CD4-positive, alpha-beta memory T cell (primary cell): ENCODE measurements at regions not wholly inside any gene's neighbourhood (a gene's known extent, or its start where the extent isn't known, plus 50 kb on each side); places are given as distances from the start of the nearest gene placed in this dataset.
A peak's percentile ranks its signal among the peaks of the same experiment; 100 is the strongest.

Experiments used
- CTCF ChIA-PET: fragments of 350-600 bp; sonication (Branson Sonifier 250); formaldehyde crosslinking; loops from one replicate; lab custom pipeline; 2021; ENCODE audit warnings: inconsistent platforms; ENCODE audit not compliant: partially characterized antibody; lab: Charles Lee
- POLR2A ChIA-PET: fragments of 350-600 bp; sonication (Branson Sonifier 250); formaldehyde crosslinking; loops from one replicate; lab custom pipeline; 2021; ENCODE audit not compliant: partially characterized antibody; lab: Charles Lee
- DNase-seq, 5 donors: peaks; one replicate each; pipeline versions ENCODE4 v3.0.0 to v3.0.0-alpha.2; 2020 to 2022; ENCODE audit warnings: mixed read lengths in 1 of 5
- H3K27ac ChIP-seq: one replicate; pipeline ENCODE4 v1.7.0; 2013; ENCODE audit warnings: low read depth, low read length
- H3K27me3 ChIP-seq: 2 replicates; pipeline ENCODE4 v1.7.0; 2013; ENCODE audit warnings: mild to moderate bottlenecking, low read length, moderate library complexity; ENCODE audit not compliant: insufficient read depth
- H3K36me3 ChIP-seq: 2 replicates; pipeline ENCODE4 v1.7.0; 2013; ENCODE audit warnings: mild to moderate bottlenecking, low read length, moderate library complexity; ENCODE audit not compliant: insufficient read depth
- H3K4me1 ChIP-seq: 2 replicates; pipeline ENCODE4 v1.7.0; 2013; ENCODE audit warnings: mild to moderate bottlenecking, low read length, moderate library complexity; ENCODE audit not compliant: insufficient read depth
- H3K4me3 ChIP-seq, 2 donors: one replicate each; pipeline ENCODE4 v1.7.0; 2013; ENCODE audit warnings: low read length in 2 of 2, mild to moderate bottlenecking in 1 of 2
- H3K9me3 ChIP-seq, 2 donors: one replicate each; pipeline ENCODE4 v1.7.0; 2013; ENCODE audit warnings: low read length in 2 of 2, control low read depth in 1 of 2; ENCODE audit not compliant: control insufficient read depth in 1 of 2
- H3K27ac Mint-ChIP-seq, 7 donors: one replicate each; pipeline ENCODE4 v1.8.0; 2020 to 2021; ENCODE audit warnings: mixed read lengths in 7 of 7, mild to moderate bottlenecking in 6 of 7, inconsistent platforms in 3 of 7, moderate library complexity in 3 of 7
- H3K27me3 Mint-ChIP-seq, 2 donors: one replicate each; pipeline ENCODE4 v1.8.0; 2020 to 2021; ENCODE audit warnings: mixed read lengths in 2 of 2
- H3K36me3 Mint-ChIP-seq, 2 donors: one replicate each; pipeline ENCODE4 v1.8.0; 2020 to 2021; ENCODE audit warnings: mixed read lengths in 2 of 2, inconsistent platforms in 1 of 2, mild to moderate bottlenecking in 1 of 2
- H3K4me1 Mint-ChIP-seq, 4 donors: one replicate each; pipeline ENCODE4 v1.8.0; 2020 to 2021; ENCODE audit warnings: mixed read lengths in 4 of 4, mild to moderate bottlenecking in 1 of 4
- H3K4me3 Mint-ChIP-seq, 8 donors: one replicate each; pipeline ENCODE4 v1.8.0; 2020 to 2021; ENCODE audit warnings: mixed read lengths in 8 of 8, mild to moderate bottlenecking in 7 of 8, moderate library complexity in 6 of 8, inconsistent platforms in 3 of 8
- H3K9me3 Mint-ChIP-seq, 8 donors: one replicate each; pipeline ENCODE4 v1.8.0; 2020 to 2021; ENCODE audit warnings: mixed read lengths in 8 of 8, mild to moderate bottlenecking in 5 of 8, inconsistent platforms in 3 of 8, moderate library complexity in 1 of 8
- intact Hi-C: fragments of 100-400 bp; cut with micrococcal nuclease; formaldehyde crosslinking; loops from one replicate; pipeline ENCODE4 v1.15.1; 2023

DNA sequence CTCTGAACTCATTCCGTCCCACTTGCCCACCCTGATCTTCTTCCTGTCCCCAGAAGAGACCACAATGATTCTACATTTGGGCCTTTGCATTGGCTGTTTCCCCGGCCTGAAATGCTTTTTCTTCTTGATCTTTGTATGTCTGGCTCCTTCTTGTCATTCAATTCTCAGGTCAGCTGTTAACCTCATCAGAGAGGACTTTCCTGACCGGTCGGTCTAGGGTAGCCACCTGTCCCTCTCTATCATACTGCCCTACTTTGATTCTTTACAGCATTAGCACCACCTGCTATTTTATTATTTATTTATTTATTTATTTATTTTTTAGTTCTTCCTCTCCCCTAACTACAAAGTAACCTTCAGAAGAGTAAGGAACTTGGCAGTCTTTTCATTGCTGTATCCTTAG lies 84.3 kb downstream of the DYRK2 start:
- H3K4me1 Mint-ChIP-seq, result peaks cover 0 to 1% (median under 1%) of the 10 kb centered on the region in 4 donors
- H3K36me3 Mint-ChIP-seq, result no peaks in the 10 kb centered on the region
- no peaks in the 10 kb centered on the region for H3K27me3 Mint-ChIP-seq
- H3K4me3 Mint-ChIP-seq, result no peak overlapping the region
- Histone ChIP-seq H3K27me3 (no peaks in the 10 kb centered on the region), H3K36me3 (no peaks in the 10 kb centered on the region), H3K4me1 (no peaks in the 10 kb centered on the region), H3K9me3 (no peaks in the 10 kb centered on the region), H3K27ac (no peak overlapping the region), H3K4me3 (no peak overlapping the region)
- POLR2A ChIA-PET, result no interaction called here
- CTCF ChIA-PET, result no interaction called here
- H3K9me3 Mint-ChIP-seq, result no peaks in the 10 kb centered on the region
- intact Hi-C loops, result no loop called here
- no peak overlapping the region for H3K27ac Mint-ChIP-seq
- DNase-seq, result no peak

- Mint-ChIP-seq H3K4me3 (no peak overlapping the region), H3K9me3 (no peaks in the 10 kb centered on the region), H3K36me3 (no peaks in the 10 kb centered on the region), H3K4me1 (no peaks in the 10 kb centered on the region), H3K27me3 (no peaks in the 10 kb centered on the region), H3K27ac (peak overlapping the region in 2 of 7 donors; percentile 16 to 57)
- Histone ChIP-seq H3K27ac (no peak overlapping the region), H3K27me3 (no peaks in the 10 kb centered on the region), H3K36me3 (no peaks in the 10 kb centered on the region), H3K4me3 (no peak overlapping the region), H3K4me1 (no peaks in the 10 kb centered on the region), H3K9me3 (no peaks in the 10 kb centered on the region)
- DNase-seq, result no peak
- POLR2A ChIA-PET, result no interaction called here
- CTCF ChIA-PET, result no interaction called here
- intact Hi-C loops, result no loop called here
These were observed 87.3 kb downstream of the DYRK2 start for GRCh38 chr12:67735868-67736267.

GRCh38 chr12:67740711-67741110 lies 92.2 kb downstream of the DYRK2 start:
- no peaks in the 10 kb centered on the region for H3K9me3 ChIP-seq
- H3K4me3 Mint-ChIP-seq, result no peak overlapping the region
- ChIA-PET POLR2A (no interaction called here), CTCF (no interaction called here)
- no peak for DNase-seq
- no peaks in the 10 kb centered on the region for H3K27me3 Mint-ChIP-seq
- no peaks in the 10 kb centered on the region for H3K4me1 Mint-ChIP-seq
- H3K36me3 ChIP-seq, result no peaks in the 10 kb centered on the region
- H3K9me3 Mint-ChIP-seq, result peaks cover 0 to 3% (median 0%) of the 10 kb centered on the region in 8 donors
- H3K4me1 ChIP-seq, result no peaks in the 10 kb centered on the region
- no peak overlapping the region for H3K27ac ChIP-seq
- no peak overlapping the region for H3K27ac Mint-ChIP-seq
- intact Hi-C loops, result no loop called here
- no peak overlapping the region for H3K4me3 ChIP-seq
- no peaks in the 10 kb centered on the region for H3K27me3 ChIP-seq
- no peaks in the 10 kb centered on the region for H3K36me3 Mint-ChIP-seq

GRCh38 chr12:67741270-67741669 lies 92.7 kb downstream of the DYRK2 start:
- CTCF ChIA-PET, result no interaction called here
- H3K4me3 Mint-ChIP-seq, result no peak overlapping the region
- H3K27ac Mint-ChIP-seq, result no peak overlapping the region
- no peak overlapping the region for H3K27ac ChIP-seq
- H3K27me3 ChIP-seq, result no peaks in the 10 kb centered on the region
- no peaks in the 10 kb centered on the region for H3K4me1 ChIP-seq
- intact Hi-C loops, result no loop called here
- no peaks in the 10 kb centered on the region for H3K4me1 Mint-ChIP-seq
- H3K27me3 Mint-ChIP-seq, result no peaks in the 10 kb centered on the region
- peaks cover 0 to 5% (median under 1%) of the 10 kb centered on the region in 8 donors for H3K9me3 Mint-ChIP-seq
- no peaks in the 10 kb centered on the region for H3K36me3 Mint-ChIP-seq
- no peaks in the 10 kb centered on the region for H3K9me3 ChIP-seq
- POLR2A ChIA-PET, result no interaction called here
- no peak for DNase-seq
- H3K36me3 ChIP-seq, result no peaks in the 10 kb centered on the region
- H3K4me3 ChIP-seq, result no peak overlapping the region

DNA sequence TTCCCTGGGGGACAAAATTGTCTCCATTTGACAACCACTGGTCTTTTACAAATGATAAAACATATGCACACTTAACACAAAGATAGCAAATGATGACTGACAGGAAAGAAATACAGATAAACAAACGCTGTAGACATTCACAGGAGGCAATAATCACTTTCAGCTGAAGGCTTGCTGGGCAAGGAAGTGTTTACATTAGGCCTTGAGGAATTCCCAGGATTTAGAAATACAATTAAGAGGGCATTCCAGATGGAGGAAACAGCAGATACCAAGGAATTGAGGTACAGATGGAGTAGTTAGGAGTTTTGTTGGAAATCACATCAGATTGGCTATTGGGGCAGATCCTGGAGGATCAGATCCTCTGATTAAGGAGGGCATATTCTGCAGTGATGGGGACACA lies 93.9 kb downstream of the DYRK2 start:
- ChIA-PET POLR2A (no interaction called here), CTCF (no interaction called here)
- Histone ChIP-seq H3K36me3 (no peaks in the 10 kb centered on the region), H3K4me3 (no peak overlapping the region), H3K27me3 (no peaks in the 10 kb centered on the region), H3K4me1 (no peaks in the 10 kb centered on the region), H3K9me3 (no peaks in the 10 kb centered on the region), H3K27ac (no peak overlapping the region)
- intact Hi-C loops, result no loop called here
- Mint-ChIP-seq H3K4me3 (no peak overlapping the region), H3K9me3 (peaks cover 0 to 5% (median under 1%) of the 10 kb centered on the region in 8 donors), H3K4me1 (no peaks in the 10 kb centered on the region), H3K27ac (peak overlapping the region in 1 of 7 donors; percentile 38), H3K36me3 (no peaks in the 10 kb centered on the region), H3K27me3 (no peaks in the 10 kb centered on the region)
- no peak for DNase-seq

DNA sequence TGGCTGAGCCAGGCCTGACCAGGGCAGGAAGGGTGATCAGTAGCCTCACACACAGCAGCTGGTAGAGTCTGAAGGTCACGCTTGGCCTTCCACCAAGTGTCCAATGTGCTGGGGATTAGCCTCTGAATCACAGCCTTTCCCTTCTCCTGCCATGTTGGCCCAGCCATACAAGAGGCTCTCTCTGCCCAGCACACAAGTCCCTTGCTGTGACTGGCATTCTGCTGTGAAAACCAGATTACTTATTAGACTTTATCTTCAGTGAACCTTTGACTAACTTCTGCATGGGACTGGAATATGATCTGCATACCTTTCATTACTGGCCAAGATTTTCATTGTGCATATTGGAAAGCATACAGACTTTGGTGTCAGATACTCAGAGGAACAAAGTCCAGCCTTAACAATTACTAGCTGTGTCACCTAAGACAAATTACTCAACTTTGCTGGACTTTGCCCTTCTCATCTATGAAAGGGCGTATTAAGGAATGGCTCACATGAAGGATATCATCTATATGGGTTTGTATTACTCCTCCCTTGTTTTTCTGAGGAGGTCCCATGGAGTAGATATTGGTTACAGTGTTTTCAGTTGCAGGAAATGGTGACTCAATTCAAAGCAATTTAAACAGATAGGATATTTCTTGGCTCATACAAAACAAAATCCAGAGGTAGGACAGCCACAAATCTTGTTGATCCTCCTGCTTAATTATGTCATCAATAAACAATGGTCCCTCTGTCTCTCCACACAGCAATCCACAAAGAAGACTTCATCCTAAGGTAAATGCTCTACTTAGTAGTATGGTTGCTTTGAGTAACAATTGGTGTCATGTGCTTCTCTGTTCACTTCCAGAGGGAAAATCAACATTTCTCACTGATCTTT lies 99.6 kb downstream of the DYRK2 start:
- H3K27ac Mint-ChIP-seq, result no peak overlapping the region
- H3K36me3 Mint-ChIP-seq, result no peaks in the 10 kb centered on the region
- H3K4me1 ChIP-seq, result no peaks in the 10 kb centered on the region
- no peaks in the 10 kb centered on the region for H3K27me3 ChIP-seq
- no peak overlapping the region for H3K4me3 ChIP-seq
- intact Hi-C loops, result no loop called here
- POLR2A ChIA-PET, result no interaction called here
- H3K9me3 ChIP-seq, result no peaks in the 10 kb centered on the region
- H3K4me1 Mint-ChIP-seq, result no peaks in the 10 kb centered on the region
- no peaks in the 10 kb centered on the region for H3K36me3 ChIP-seq
- H3K9me3 Mint-ChIP-seq, result peaks cover 0 to 5% (median under 1%) of the 10 kb centered on the region in 8 donors
- no peak overlapping the region for H3K4me3 Mint-ChIP-seq
- peaks cover 0 to 2% of the 10 kb centered on the region in 2 donors for H3K27me3 Mint-ChIP-seq
- no peak for DNase-seq
- CTCF ChIA-PET, result no interaction called here
- H3K27ac ChIP-seq, result no peak overlapping the region

- no peaks in the 10 kb centered on the region for H3K36me3 Mint-ChIP-seq
- H3K27me3 ChIP-seq, result no peaks in the 10 kb centered on the region
- intact Hi-C loops, result no loop called here
- no peak overlapping the region for H3K4me3 ChIP-seq
- no peaks in the 10 kb centered on the region for H3K36me3 ChIP-seq
- H3K9me3 Mint-ChIP-seq, result peaks cover 0 to 5% (median under 1%) of the 10 kb centered on the region in 8 donors
- H3K9me3 ChIP-seq, result no peaks in the 10 kb centered on the region
- ChIA-PET CTCF (no interaction called here), POLR2A (no interaction called here)
- no peak for DNase-seq
- H3K4me3 Mint-ChIP-seq, result no peak overlapping the region
- H3K27me3 Mint-ChIP-seq, result peaks cover 0 to 2% of the 10 kb centered on the region in 2 donors
- no peak overlapping the region for H3K27ac ChIP-seq
- no peaks in the 10 kb centered on the region for H3K4me1 Mint-ChIP-seq
- H3K27ac Mint-ChIP-seq, result no peak overlapping the region
- H3K4me1 ChIP-seq, result no peaks in the 10 kb centered on the region
These were observed 100.1 kb downstream of the DYRK2 start for GRCh38 chr12:67748743-67749040.
